NT2/D1 (cell line): ENCODE measurements at regions not wholly inside any gene's neighbourhood (a gene's known extent, or its start where the extent isn't known, plus 50 kb on each side); places are given as distances from the start of the nearest gene placed in this dataset.

Source experiments
- SUZ12 ChIP-seq: IDR thresholded peaks from 2 replicates; pipeline ENCODE4 v1.6.1; 2011; ENCODE audit not compliant: insufficient read length, insufficient read depth; ENCODE audit errors: extremely low read depth
- YY1 ChIP-seq: IDR thresholded peaks from 2 replicates; pipeline ENCODE4 v1.6.1; 2011; ENCODE audit not compliant: insufficient read length, insufficient read depth

DNA sequence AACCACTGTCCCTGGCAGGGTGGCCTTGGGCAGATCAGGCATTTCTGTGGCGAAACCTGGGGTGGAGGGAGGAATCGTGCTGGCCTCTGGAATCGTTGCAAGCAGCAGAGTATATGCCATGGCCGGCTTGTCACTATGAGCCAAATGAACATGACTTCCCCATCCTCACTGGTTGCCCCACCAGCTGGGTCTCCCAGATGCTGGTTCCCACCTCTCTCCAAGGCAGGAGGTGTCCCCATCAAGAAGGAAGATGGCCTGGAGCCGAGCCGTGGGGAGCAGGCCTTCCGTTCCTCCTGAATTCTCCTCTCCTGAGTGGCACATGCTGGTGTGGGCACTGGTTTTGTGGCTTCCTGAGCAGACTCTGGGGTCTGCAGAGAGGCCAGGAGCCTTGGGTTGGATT, 60.2 kb upstream of the ACTRT2 start:
- TF ChIP-seq SUZ12 (no peak), YY1 (no peak)
